Heart right ventricle (tissue), 16 donors: ENCODE measurements at regions not wholly inside any gene's neighbourhood (a gene's known extent, or its start where the extent isn't known, plus 50 kb on each side); places are given as distances from the start of the nearest gene placed in this dataset.

Experiments
- ATAC-seq, 8 donors: fragments of 200-7000 bp; cut with Tn5 transposase; one replicate each; pipeline ENCODE4 v1.9.1; 2020; ENCODE audit warnings: mild to moderate bottlenecking in 8 of 8, moderate library complexity in 8 of 8, moderate number of reproducible peaks in 1 of 8
- DNase-seq, 2 donors: peaks; one replicate each; pipeline ENCODE4 v3.0.0-alpha.2; 2020
- H3K27ac ChIP-seq, 10 donors: fragments of 200-600 bp; sonication (generic) in 2 of 10; one replicate each; pipeline versions ENCODE4 v1.5.0 to v1.8.0; 2020 to 2022; ENCODE audit warnings: mild to moderate bottlenecking in 3 of 10
- H3K27me3 ChIP-seq, 7 donors: fragments of 200-600 bp; one replicate each; pipeline ENCODE4 v1.8.0; 2021 to 2022; ENCODE audit warnings: mild to moderate bottlenecking in 2 of 7
- H3K36me3 ChIP-seq, 9 donors: fragments of 200-600 bp; sonication (generic) in 1 of 9; one replicate each; pipeline versions ENCODE4 v1.5.0 to v1.8.0; 2020 to 2022; ENCODE audit warnings: mild to moderate bottlenecking in 2 of 9
- H3K4me1 ChIP-seq, 9 donors: fragments of 200-600 bp; sonication (generic) in 1 of 9; one replicate each; pipeline versions ENCODE4 v1.5.0 to v1.8.0; 2020 to 2022; ENCODE audit warnings: mild to moderate bottlenecking in 4 of 9
- H3K4me3 ChIP-seq, 10 donors: fragments of 200-600 bp; sonication (generic) in 2 of 10; one replicate each; pipeline versions ENCODE4 v1.5.0 to v1.8.0; 2020 to 2022; ENCODE audit warnings: mild to moderate bottlenecking in 7 of 10, moderate library complexity in 2 of 10
- H3K9me3 ChIP-seq, 11 donors: fragments of 200-600 bp in 10 of 11; sonication (generic) in 2 of 11; one replicate each; pipeline versions ENCODE4 v1.5.0 to v1.8.0; 2013 to 2022; ENCODE audit warnings: mild to moderate bottlenecking in 2 of 11, control low read depth in 1 of 11, moderate library complexity in 1 of 11
- CTCF ChIP-seq, 9 donors: fragments of 200-600 bp; sonication (generic) in 2 of 9; IDR thresholded peaks; one replicate each; pipeline versions ENCODE4 v1.5.0 to v1.8.0; 2021 to 2022; ENCODE audit warnings: antibody characterized with exemption in 9 of 9, mild to moderate bottlenecking in 5 of 9, moderate library complexity in 1 of 9
- whole genome bisulfite sequencing, 2 donors: extraction: QIAGEN DNeasy Blood & Tissue Kit; methylation state at CpG; one replicate each; pipeline ENCODE4 v1.1.7; 2013; ENCODE audit warnings: inconsistent platforms in 1 of 2; 5-methylcytosine and 5-hydroxymethylcytosine counted together
- intact Hi-C, 10 donors: fragments of 100-400 bp; cut with DNase I; formaldehyde crosslinking; loops; one replicate each; pipeline versions ENCODE4 v1.11.1 to v1.14.2; 2022
- donor health status: Arrhythmogenic right ventricular cardiomyopathy.
- donor health status: ischemic (EF 13 %, LVEDD 7.1; RV severe dilation, severe dysfunction).
- donor health status: healthy with polysubstance abuse.
- donor health status: DM: no; HTN: yes; CAD: no.
- donor health status: DM: no; HTN: no; CAD: no.
- donor health status: ischemic (EF 25% LVEDD 6.9; RV normal size, moderate dysfunction).
- donor health status: ischemic (EF 25% LVEDD 5.7; RV mildly dilated, moderate dysfunction).
- donor health status: healthy.
- donor health status: DM: yes; HTN: yes; CAD: no.
- donor health status: Ischemic cardiomyopathy.
- donor health status: ischemic (EF 35%, LVEDD 5.7; RV mildly dilated, moderate dysfunction).
- donor health status: nonischemic (EF 11% LVEDD 7.7; RV severe dilation, severe dysfunction).
- donor health status: DM: yes; HTN: yes; CAD: no.
- donor health status: PGD.
- donor health status: ischemic (EF 29% LVEDD 5.4; RV normal size, mild dysfunction).
- donor health status: nonischemic (EF 23%, LVEDD 6.1; RV moderate dilation, normal function).

GRCh38 chr18:24540896-24541295 is 80.5 kb downstream of the HRH4 start:
- Histone ChIP-seq H3K27me3 (peaks cover 0 to 23% (median 4%) of the 10 kb centered on the region in 7 donors), H3K4me3 (no peak overlapping the region), H3K4me1 (no peaks in the 10 kb centered on the region), H3K27ac (no peak overlapping the region), H3K36me3 (no peaks in the 10 kb centered on the region), H3K9me3 (no peaks in the 10 kb centered on the region)
- WGBS, 2 donors, result 73 to 77% methylated on average over 8 of the region's 8 CpGs
- no peak for ATAC-seq
- TF ChIP-seq CTCF (IDR thresholded peaks at IDR 0.05), result no peak
- intact Hi-C loops, result loop anchor here in 2 of 10 donors (5.0 kb wide), 1 partner anchor 186 kb away; no protein-coding TSS in a partner anchor
- DNase-seq, result no peak

- no peaks in the 10 kb centered on the region for H3K9me3 ChIP-seq
- H3K27me3 ChIP-seq, result peaks cover 0 to 9% (median 4%) of the 10 kb centered on the region in 7 donors
- DNase-seq (no peak), ATAC-seq (no peak)
- no peaks in the 10 kb centered on the region for H3K36me3 ChIP-seq
- no peak overlapping the region for H3K27ac ChIP-seq
- WGBS, 2 donors, result 70 to 78% methylated on average over 4 of the region's 4 CpGs
- no peak for TF ChIP-seq CTCF (IDR thresholded peaks at IDR 0.05)
- H3K4me3 ChIP-seq, result no peak overlapping the region
- intact Hi-C loops, result loop anchor here in 2 of 10 donors (5.0 kb wide), 1 partner anchor 184 kb away; no protein-coding TSS in a partner anchor
- H3K4me1 ChIP-seq, result no peaks in the 10 kb centered on the region
These were observed 82.8 kb downstream of the HRH4 start for GRCh38 chr18:24543086-24543794.

- peak in 7 of 9 donors; percentile 16 to 56 (median 42) for TF ChIP-seq CTCF (IDR thresholded peaks at IDR 0.05)
- intact Hi-C loops, result loop anchor here in 2 of 10 donors (5.0 kb wide), 1 partner anchor 183 kb away; no protein-coding TSS in a partner anchor
- H3K4me1 ChIP-seq, result no peaks in the 10 kb centered on the region
- WGBS, 2 donors, result 48 to 49% methylated on average over 6 of the region's 6 CpGs
- H3K9me3 ChIP-seq, result no peaks in the 10 kb centered on the region
- no peak for ATAC-seq
- H3K27me3 ChIP-seq, result peaks cover 0 to 9% (median 0%) of the 10 kb centered on the region in 7 donors
- peak in 1 of 2 donors; percentile 7 for DNase-seq
- no peak overlapping the region for H3K27ac ChIP-seq
- H3K36me3 ChIP-seq, result no peaks in the 10 kb centered on the region
- H3K4me3 ChIP-seq, result no peak overlapping the region
These were observed 83.5 kb downstream of the HRH4 start for GRCh38 chr18:24543795-24544498.

- H3K4me3 ChIP-seq, result no peak overlapping the region
- ATAC-seq (no peak), DNase-seq (no peak)
- no peak overlapping the region for H3K27ac ChIP-seq
- no peak for TF ChIP-seq CTCF (IDR thresholded peaks at IDR 0.05)
- H3K9me3 ChIP-seq, result no peaks in the 10 kb centered on the region
- H3K36me3 ChIP-seq, result no peaks in the 10 kb centered on the region
- H3K27me3 ChIP-seq, result peaks cover 0 to 9% (median 0%) of the 10 kb centered on the region in 7 donors
- intact Hi-C loops, result loop anchor here in 2 of 10 donors (5.0 kb wide), 1 partner anchor 182 kb away; no protein-coding TSS in a partner anchor
- 85 to 87% methylated on average over 4 of the region's 4 CpGs for WGBS, 2 donors
- no peaks in the 10 kb centered on the region for H3K4me1 ChIP-seq
These were observed 84.5 kb downstream of the HRH4 start for GRCh38 chr18:24544949-24545348.
